Keratinocyte (primary cell): ENCODE measurements at regions not wholly inside any gene's neighbourhood (a gene's known extent, or its start where the extent isn't known, plus 50 kb on each side); places are given as distances from the start of the nearest gene placed in this dataset.

Source experiments
- DNase-seq: peaks from one replicate; pipeline ENCODE4 v3.0.0-alpha.2; 2011; ENCODE audit warnings: low read depth, missing footprints, low spot score
- FAIRE-seq: peaks from 2 replicates; lab custom pipeline; 2011; peaks lifted over from hg19 to GRCh38; lab: Jason Lieb, UNC
- H2AFZ ChIP-seq: 2 replicates; pipeline ENCODE4 v1.6.0; 2012; ENCODE audit warnings: low read length, control low read depth, inconsistent platforms; ENCODE audit not compliant: control insufficient read depth
- H3K27ac ChIP-seq: 2 replicates; pipeline ENCODE4 v1.5.1; 2011; ENCODE audit warnings: low read length; ENCODE audit not compliant: control insufficient read depth, insufficient read depth
- H3K27me3 ChIP-seq: 3 replicates; pipeline ENCODE4 v1.6.0; 2011; ENCODE audit warnings: low read length; ENCODE audit not compliant: control insufficient read depth, insufficient read depth; ENCODE audit errors: extremely low read depth
- H3K36me3 ChIP-seq, 2 experiments: 2 replicates in 1 of 2; 3 replicates in 1 of 2; pipeline ENCODE4 v1.5.1; 2011; ENCODE audit warnings: low read length in 2 of 2, mild to moderate bottlenecking in 1 of 2; ENCODE audit not compliant: control insufficient read depth in 2 of 2, insufficient read depth in 2 of 2; ENCODE audit errors: extremely low read depth in 1 of 2
- H3K4me1 ChIP-seq: 3 replicates; pipeline ENCODE4 v1.5.1; 2011; ENCODE audit warnings: low read length; ENCODE audit not compliant: control insufficient read depth, insufficient read depth; ENCODE audit errors: extremely low read depth
- H3K4me2 ChIP-seq: 3 replicates; pipeline ENCODE4 v1.6.0; 2011; ENCODE audit warnings: low read depth, low read length; ENCODE audit not compliant: control insufficient read depth, insufficient read depth; ENCODE audit errors: extremely low read depth
- H3K4me3 ChIP-seq, 3 experiments: fragments of 200-600 bp in 1 of 3; sonication (generic) in 1 of 3; 2 replicates in 2 of 3; 3 replicates in 1 of 3; pipeline ENCODE4 v1.5.1; 2011 to 2016; ENCODE audit warnings: low read length in 3 of 3, mild to moderate bottlenecking in 3 of 3, control low read depth in 2 of 3, inconsistent platforms in 1 of 3, low read depth in 1 of 3, mixed read lengths in 1 of 3, mixed run types in 1 of 3, moderate library complexity in 1 of 3; ENCODE audit not compliant: control insufficient read depth in 2 of 3, insufficient read depth in 2 of 3; ENCODE audit errors: extremely low read depth in 1 of 3
- H3K79me2 ChIP-seq: 2 replicates; pipeline ENCODE4 v1.6.0; 2012; ENCODE audit warnings: low read length; ENCODE audit not compliant: control insufficient read depth, insufficient read depth
- H3K9ac ChIP-seq: 3 replicates; pipeline ENCODE4 v1.6.0; 2011; ENCODE audit warnings: low read length; ENCODE audit not compliant: control insufficient read depth, insufficient read depth; ENCODE audit errors: extremely low read depth
- H3K9me1 ChIP-seq: 3 replicates; pipeline ENCODE4 v1.6.0; 2011; ENCODE audit warnings: low read length; ENCODE audit not compliant: control insufficient read depth, insufficient read depth; ENCODE audit errors: extremely low read depth
- H3K9me3 ChIP-seq: 2 replicates; pipeline ENCODE4 v1.5.1; 2012; ENCODE audit warnings: low read depth, low read length; ENCODE audit not compliant: control insufficient read depth
- H4K20me1 ChIP-seq: 3 replicates; pipeline ENCODE4 v1.6.0; 2011; ENCODE audit warnings: low read length; ENCODE audit not compliant: control insufficient read depth, insufficient read depth; ENCODE audit errors: extremely low read depth
- EZH2 ChIP-seq: IDR thresholded peaks from one replicate; pipeline ENCODE4 v1.6.1; 2012; ENCODE audit warnings: inconsistent platforms, mild to moderate bottlenecking, low read length, moderate library complexity
- dilution Hi-C: fragments of 300-500 bp; cut with MboI; formaldehyde crosslinking; loops from one replicate; pipeline ENCODE4 v1.7.0; 2020; ENCODE audit warnings: low sequenced_read_pairs; ENCODE audit not compliant: extremely low pct_ligation_motif_present
- TF ChIP-seq, protein P1 (sequence below), 3 experiments: IDR thresholded peaks in 1 of 3; conservative IDR thresholded peaks in 1 of 3; optimal IDR thresholded peaks in 1 of 3; 2 replicates in 2 of 3; 3 replicates in 1 of 3; pipeline versions ENCODE3 to v1.5.1; 2011; ENCODE audit warnings: low read length in 3 of 3, mild to moderate bottlenecking in 3 of 3, moderate library complexity in 2 of 3, control low read depth in 1 of 3, inconsistent platforms in 1 of 3; ENCODE audit not compliant: insufficient read depth in 2 of 3; ENCODE audit errors: extremely low read depth in 1 of 3

DNA sequence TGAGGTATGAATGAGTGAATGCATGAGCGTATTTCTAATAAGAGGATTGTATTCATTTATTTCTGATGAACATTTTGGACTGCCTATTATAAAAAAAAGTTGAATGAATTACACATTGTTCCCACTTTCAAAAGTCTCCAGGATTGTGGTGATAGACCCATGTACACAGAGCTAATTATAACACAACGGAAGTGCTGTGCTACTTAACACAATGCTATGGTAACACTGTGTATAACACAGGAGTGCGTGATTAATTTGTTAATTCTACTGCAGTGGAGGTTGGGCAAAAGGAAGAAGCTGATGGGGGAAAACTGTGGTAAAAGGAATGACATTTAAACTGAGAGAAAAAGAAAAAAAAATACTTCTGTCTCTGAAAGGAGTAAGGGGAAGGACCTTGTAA, 147.8 kb upstream of the MEF2C start:
- TF ChIP-seq, protein P1, sequence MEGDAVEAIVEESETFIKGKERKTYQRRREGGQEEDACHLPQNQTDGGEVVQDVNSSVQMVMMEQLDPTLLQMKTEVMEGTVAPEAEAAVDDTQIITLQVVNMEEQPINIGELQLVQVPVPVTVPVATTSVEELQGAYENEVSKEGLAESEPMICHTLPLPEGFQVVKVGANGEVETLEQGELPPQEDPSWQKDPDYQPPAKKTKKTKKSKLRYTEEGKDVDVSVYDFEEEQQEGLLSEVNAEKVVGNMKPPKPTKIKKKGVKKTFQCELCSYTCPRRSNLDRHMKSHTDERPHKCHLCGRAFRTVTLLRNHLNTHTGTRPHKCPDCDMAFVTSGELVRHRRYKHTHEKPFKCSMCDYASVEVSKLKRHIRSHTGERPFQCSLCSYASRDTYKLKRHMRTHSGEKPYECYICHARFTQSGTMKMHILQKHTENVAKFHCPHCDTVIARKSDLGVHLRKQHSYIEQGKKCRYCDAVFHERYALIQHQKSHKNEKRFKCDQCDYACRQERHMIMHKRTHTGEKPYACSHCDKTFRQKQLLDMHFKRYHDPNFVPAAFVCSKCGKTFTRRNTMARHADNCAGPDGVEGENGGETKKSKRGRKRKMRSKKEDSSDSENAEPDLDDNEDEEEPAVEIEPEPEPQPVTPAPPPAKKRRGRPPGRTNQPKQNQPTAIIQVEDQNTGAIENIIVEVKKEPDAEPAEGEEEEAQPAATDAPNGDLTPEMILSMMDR (optimal IDR thresholded peaks at IDR 0.05 in 1 of 3, IDR thresholded peaks at IDR 0.05 in 1 of 3, conservative IDR thresholded peaks at IDR 0.05 in 1 of 3; ENCODE audit: extremely low read depth in 1 of 3, insufficient read depth in 2 of 3, low read length in 3 of 3) = no peak
- no peak for TF ChIP-seq EZH2
- Histone ChIP-seq H3K4me1 (peaks cover 3% of the 10 kb centered on the region), H3K36me3 (no peaks in the 10 kb centered on the region), H3K27me3 (no peaks in the 10 kb centered on the region), H3K9ac (no peak overlapping the region), H3K27ac (no peak overlapping the region), H3K79me2 (no peaks in the 10 kb centered on the region), H3K4me2 (no peak overlapping the region), H3K4me3 (no peak overlapping the region), H3K9me1 (no peaks in the 10 kb centered on the region), H4K20me1 (no peaks in the 10 kb centered on the region), H2AFZ (no peak overlapping the region), H3K9me3 (peaks cover 4% of the 10 kb centered on the region)
- dilution Hi-C loops = no loop called here
- FAIRE-seq = no peak
- no peak for DNase-seq

DNA sequence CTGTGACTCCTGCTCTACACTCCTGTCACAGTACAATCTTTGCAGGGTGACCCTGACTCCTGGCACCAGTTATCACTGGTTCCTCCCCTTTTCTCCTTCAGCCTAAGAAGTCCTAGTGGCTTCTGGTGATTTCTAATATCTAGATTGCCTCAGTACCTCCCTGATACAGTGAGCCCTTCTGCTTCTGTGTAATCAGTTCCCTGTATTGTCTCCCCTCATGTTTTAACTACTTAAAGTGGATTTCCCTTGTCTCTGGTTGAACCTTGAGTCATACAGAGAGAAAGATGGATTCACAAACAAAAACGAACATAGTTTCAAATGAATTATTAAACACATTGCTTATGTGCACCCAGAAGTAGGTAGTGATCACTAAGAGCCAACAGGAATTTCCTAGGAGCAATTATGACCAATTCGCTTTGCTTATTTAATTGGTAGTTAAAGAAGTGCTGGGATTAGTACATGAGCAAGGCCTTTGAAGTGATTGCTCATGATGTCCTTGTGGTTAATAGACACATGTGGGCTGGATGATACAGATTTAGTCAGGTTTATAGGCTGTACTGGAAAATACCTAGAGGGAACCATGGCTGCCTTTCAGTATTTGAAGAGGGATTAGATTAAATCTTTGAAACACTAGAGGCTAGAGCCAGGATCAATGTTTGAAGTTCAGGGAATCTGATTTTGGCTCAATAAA, 145.8 kb upstream of the MEF2C start:
- TF ChIP-seq, protein P1 (optimal IDR thresholded peaks at IDR 0.05 in 1 of 3, IDR thresholded peaks at IDR 0.05 in 1 of 3, conservative IDR thresholded peaks at IDR 0.05 in 1 of 3; ENCODE audit: extremely low read depth in 1 of 3, insufficient read depth in 2 of 3, low read length in 3 of 3) = no peak
- TF ChIP-seq EZH2 = no peak
- H3K9me3 ChIP-seq = peaks cover 4% of the 10 kb centered on the region
- no peaks in the 10 kb centered on the region for H3K79me2 ChIP-seq
- H3K27ac ChIP-seq = no peak overlapping the region
- H3K4me3 ChIP-seq = no peak overlapping the region
- no peaks in the 10 kb centered on the region for H3K9me1 ChIP-seq
- no peak overlapping the region for H2AFZ ChIP-seq
- H3K9ac ChIP-seq = no peak overlapping the region
- peak; percentile 9 for FAIRE-seq
- H3K36me3 ChIP-seq = no peaks in the 10 kb centered on the region
- no peaks in the 10 kb centered on the region for H4K20me1 ChIP-seq
- peaks cover 3% of the 10 kb centered on the region for H3K4me1 ChIP-seq
- H3K27me3 ChIP-seq = no peaks in the 10 kb centered on the region
- no peak for DNase-seq
- H3K4me2 ChIP-seq = no peak overlapping the region
- dilution Hi-C loops = no loop called here
